SK-N-SH treated with all-trans-retinoic acid at 6 μM for 48 hours (cell line): ENCODE measurements at regions not wholly inside any gene's neighbourhood (a gene's known extent, or its start where the extent isn't known, plus 50 kb on each side); places are given as distances from the start of the nearest gene placed in this dataset.

ENCODE experiments used
- ATAC-seq: fragments of 200-7000 bp; cut with Tn5 transposase; 3 replicates; pipeline ENCODE4 v1.9.1; 2020; ENCODE audit warnings: mild to moderate bottlenecking, moderate library complexity
- ARNTL ChIP-seq: fragments of 450-650 bp; formaldehyde crosslinking; IDR thresholded peaks from 2 replicates; pipeline ENCODE4 v1.5.0; 2020; ENCODE audit warnings: low read depth, mild to moderate bottlenecking, moderate library complexity, borderline replicate concordance
- CREB5 ChIP-seq: fragments of 250-450 bp; sonication (Bioruptor Pico); IDR thresholded peaks from 2 replicates; pipeline ENCODE4 v1.5.1; 2020; ENCODE audit warnings: low read depth, mild to moderate bottlenecking, moderate library complexity
- CSRNP3 ChIP-seq: fragments of 250-450 bp; sonication (Bioruptor Pico); IDR thresholded peaks from 2 replicates; pipeline ENCODE4 v1.5.1; 2021; ENCODE audit warnings: mild to moderate bottlenecking, moderate library complexity
- ESRRG ChIP-seq: fragments of 250-450 bp; sonication (Bioruptor Pico); IDR thresholded peaks from 2 replicates; pipeline ENCODE4 v1.6.1; 2021; ENCODE audit warnings: mild to moderate bottlenecking
- GLIS3 ChIP-seq: fragments of 250-450 bp; sonication (Bioruptor Pico); IDR thresholded peaks from 2 replicates; pipeline ENCODE4 v1.5.0; 2020; ENCODE audit warnings: mild to moderate bottlenecking, moderate library complexity
- ISL1 ChIP-seq: fragments of 250-450 bp; sonication (Bioruptor Pico); IDR thresholded peaks from 2 replicates; pipeline ENCODE4 v2.1.2; 2022; ENCODE audit warnings: mild to moderate bottlenecking, moderate library complexity
- PATZ1 ChIP-seq: fragments of 250-450 bp; sonication (Bioruptor Pico); IDR thresholded peaks from 2 replicates; pipeline ENCODE4 v1.8.0; 2020; ENCODE audit warnings: mild to moderate bottlenecking, moderate library complexity, borderline replicate concordance
- POU6F1 ChIP-seq: fragments of 250-450 bp; sonication (Bioruptor Pico); IDR thresholded peaks from 2 replicates; pipeline ENCODE4 v1.8.0; 2021; ENCODE audit warnings: low read depth, mild to moderate bottlenecking, moderate library complexity, borderline replicate concordance
- PPARA ChIP-seq: fragments of 250-450 bp; sonication (Bioruptor Pico); IDR thresholded peaks from 2 replicates; pipeline ENCODE4 v1.5.0; 2020; ENCODE audit warnings: mild to moderate bottlenecking, borderline replicate concordance
- RARB ChIP-seq: fragments of 250-450 bp; sonication (Bioruptor Pico); IDR thresholded peaks from 2 replicates; pipeline ENCODE4 v1.8.0; 2021; ENCODE audit warnings: mild to moderate bottlenecking, moderate library complexity
- SNAI2 ChIP-seq: fragments of 250-450 bp; sonication (Bioruptor Pico); IDR thresholded peaks from 2 replicates; pipeline ENCODE4 v1.5.0; 2020; ENCODE audit warnings: mild to moderate bottlenecking, moderate library complexity
- TCF4 ChIP-seq: fragments of 250-450 bp; sonication (Bioruptor Pico); IDR thresholded peaks from 2 replicates; pipeline ENCODE4 v1.8.0; 2021; ENCODE audit warnings: mild to moderate bottlenecking, moderate library complexity, borderline replicate concordance
- TSHZ2 ChIP-seq: fragments of 250-450 bp; sonication (Bioruptor Pico); IDR thresholded peaks from 2 replicates; pipeline ENCODE4 v1.5.0; 2020; ENCODE audit warnings: mild to moderate bottlenecking, moderate library complexity
- ZFP30 ChIP-seq: fragments of 450-650 bp; formaldehyde crosslinking; IDR thresholded peaks from 2 replicates; pipeline ENCODE4 v1.5.0; 2022; ENCODE audit warnings: mild to moderate bottlenecking, moderate library complexity
- ZNF565 ChIP-seq: fragments of 450-650 bp; formaldehyde crosslinking; conservative IDR thresholded peaks from 2 replicates; pipeline ENCODE4 v1.5.0; 2020; ENCODE audit warnings: low read depth, mild to moderate bottlenecking, moderate library complexity
- ZNF70 ChIP-seq: fragments of 450-650 bp; formaldehyde crosslinking; IDR thresholded peaks from 2 replicates; pipeline ENCODE4 v1.5.0; 2020; ENCODE audit warnings: mild to moderate bottlenecking, moderate library complexity
- ZNF8 ChIP-seq: fragments of 450-650 bp; formaldehyde crosslinking; IDR thresholded peaks from 2 replicates; pipeline ENCODE4 v1.5.0; 2020; ENCODE audit warnings: mild to moderate bottlenecking, moderate library complexity

- no peak for ATAC-seq
- TF ChIP-seq RARB (CRISPR knock-in tag) (no peak), PATZ1 (CRISPR knock-in tag) (no peak), PPARA (no peak), TCF4 (CRISPR knock-in tag) (no peak), TSHZ2 (no peak), GLIS3 (CRISPR knock-in tag) (no peak), CSRNP3 (CRISPR knock-in tag) (no peak), SNAI2 (CRISPR knock-in tag) (no peak), ISL1 (CRISPR knock-in tag) (no peak), ESRRG (CRISPR knock-in tag) (no peak), ARNTL (CRISPR knock-in tag) (no peak)
- TF ChIP-seq, all 23 proteins: peak for 0
Measured at GRCh38 chr21:24276204-24276603, 1331.1 kb downstream of the MRPL39 start.

- ATAC-seq: no peak
- TF ChIP-seq ZNF8 (CRISPR knock-in tag) (no peak), CSRNP3 (CRISPR knock-in tag) (no peak), ZNF70 (CRISPR knock-in tag) (no peak), CREB5 (CRISPR knock-in tag) (no peak), ESRRG (CRISPR knock-in tag) (no peak), POU6F1 (CRISPR knock-in tag) (no peak), ZNF565 (CRISPR knock-in tag) (no peak), PATZ1 (CRISPR knock-in tag) (no peak), ZFP30 (no peak), GLIS3 (CRISPR knock-in tag) (no peak), TCF4 (CRISPR knock-in tag) (no peak), SNAI2 (CRISPR knock-in tag) (no peak)
Measured at GRCh38 chr21:24275616-24276015, 1331.7 kb downstream of the MRPL39 start.
